GM21576 (cell line): ENCODE measurements at regions not wholly inside any gene's neighbourhood (a gene's known extent, or its start where the extent isn't known, plus 50 kb on each side); places are given as distances from the start of the nearest gene placed in this dataset.
"Not testable (repeated sequence)": the region's sequence is repeated elsewhere in the genome, so short reads cannot be mapped to it uniquely, and the experiment has no call there.

Experiments
- ATAC-seq: cut with Tn5 transposase; IDR thresholded peaks from one replicate; pipeline ENCODE4 v1.9.1; 2021; ENCODE audit warnings: mild to moderate bottlenecking, moderate library complexity; ENCODE audit not compliant: unreplicated experiment

GRCh38 chr6:106749609-106750008, 120.2 kb downstream of the QRSL1 start:
- ATAC-seq, result no peak

- no peak for ATAC-seq
These were observed 119.3 kb downstream of the QRSL1 start for GRCh38 chr6:106748547-106749207.

- ATAC-seq, result no peak
These were observed 117.8 kb downstream of the QRSL1 start for GRCh38 chr6:106747139-106747538.

- ATAC-seq, result no peak
These were observed 117.3 kb downstream of the QRSL1 start for GRCh38 chr6:106746652-106747051.

- ATAC-seq, result no peak
These were observed 116.6 kb downstream of the QRSL1 start for GRCh38 chr6:106745824-106746582.

GRCh38 chr6:106745197-106745770, 115.9 kb downstream of the QRSL1 start:
- ATAC-seq, result no peak

GRCh38 chr6:106744781-106745180, 115.4 kb downstream of the QRSL1 start:
- ATAC-seq, result no peak

- ATAC-seq, result not testable (repeated sequence)
These were observed 114.7 kb downstream of the QRSL1 start for GRCh38 chr6:106744029-106744428.

GRCh38 chr6:106743612-106744011, 114.2 kb downstream of the QRSL1 start:
- no peak for ATAC-seq

GRCh38 chr6:106740287-106740686, 110.9 kb downstream of the QRSL1 start:
- no peak for ATAC-seq

GRCh38 chr6:106739387-106739786, 110.0 kb downstream of the QRSL1 start:
- no peak for ATAC-seq

GRCh38 chr6:106736502-106736901, 107.1 kb downstream of the QRSL1 start:
- no peak for ATAC-seq

GRCh38 chr6:106735828-106736227, 106.5 kb downstream of the QRSL1 start:
- ATAC-seq, result no peak

GRCh38 chr6:106735136-106735633, 105.8 kb downstream of the QRSL1 start:
- ATAC-seq, result no peak

- ATAC-seq, result no peak
These were observed 104.0 kb downstream of the QRSL1 start for GRCh38 chr6:106733386-106733785.

- ATAC-seq, result no peak
These were observed 103.1 kb downstream of the QRSL1 start for GRCh38 chr6:106732376-106732940.

GRCh38 chr6:106731843-106732160, 102.4 kb downstream of the QRSL1 start:
- ATAC-seq, result no peak

- ATAC-seq, result no peak
These were observed 101.9 kb downstream of the QRSL1 start for GRCh38 chr6:106731144-106731842.

- no peak for ATAC-seq
These were observed 101.3 kb downstream of the QRSL1 start for GRCh38 chr6:106730718-106731117.

- no peak for ATAC-seq
These were observed 100.9 kb downstream of the QRSL1 start for GRCh38 chr6:106730264-106730663.

GRCh38 chr6:106729841-106730240, 100.5 kb downstream of the QRSL1 start:
- ATAC-seq, result no peak
